ENCODE measurements at regions not wholly inside any gene's neighbourhood (a gene's known extent, or its start where the extent isn't known, plus 50 kb on each side); places are given as distances from the start of the nearest gene placed in this dataset.
A peak's percentile ranks its signal among the peaks of the same experiment; 100 is the strongest.

DNA sequence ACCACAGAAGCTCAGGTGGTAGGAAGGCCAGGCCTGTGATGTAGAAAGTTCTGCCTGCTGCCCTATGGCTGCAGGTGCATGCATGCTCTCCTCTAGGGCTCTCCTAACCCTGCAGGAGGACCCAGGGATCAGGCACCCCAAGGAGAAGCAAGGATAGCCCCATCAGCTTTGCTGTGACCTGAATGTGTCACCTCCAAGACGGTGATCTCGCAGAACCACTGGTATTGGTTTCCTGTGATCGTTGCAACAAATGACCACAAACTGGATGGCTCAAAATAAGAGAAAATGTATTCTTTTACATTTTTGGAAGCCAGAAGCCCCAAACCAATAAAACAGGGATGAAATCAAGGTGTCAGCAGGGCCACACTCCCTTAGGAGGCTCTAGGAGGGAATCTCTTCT is 327.3 kb downstream of the BCL11A start:
- Histone ChIP-seq H3K27ac (replicated peaks) (no peak overlapping the region), H3K4me3 (replicated peaks; ENCODE audit: insufficient read depth, low read length) (no peak overlapping the region)
- TF ChIP-seq SPI1 (IDR thresholded peaks at IDR 0.05; ENCODE audit: borderline replicate concordance, low read depth) (no peak), POLR2AphosphoS5 (IDR thresholded peaks at IDR 0.05; ENCODE audit: low read depth) (no peak), GABPA (IDR thresholded peaks at IDR 0.05; ENCODE audit: low read depth) (no peak)
- TF ChIP-seq, protein P1, sequence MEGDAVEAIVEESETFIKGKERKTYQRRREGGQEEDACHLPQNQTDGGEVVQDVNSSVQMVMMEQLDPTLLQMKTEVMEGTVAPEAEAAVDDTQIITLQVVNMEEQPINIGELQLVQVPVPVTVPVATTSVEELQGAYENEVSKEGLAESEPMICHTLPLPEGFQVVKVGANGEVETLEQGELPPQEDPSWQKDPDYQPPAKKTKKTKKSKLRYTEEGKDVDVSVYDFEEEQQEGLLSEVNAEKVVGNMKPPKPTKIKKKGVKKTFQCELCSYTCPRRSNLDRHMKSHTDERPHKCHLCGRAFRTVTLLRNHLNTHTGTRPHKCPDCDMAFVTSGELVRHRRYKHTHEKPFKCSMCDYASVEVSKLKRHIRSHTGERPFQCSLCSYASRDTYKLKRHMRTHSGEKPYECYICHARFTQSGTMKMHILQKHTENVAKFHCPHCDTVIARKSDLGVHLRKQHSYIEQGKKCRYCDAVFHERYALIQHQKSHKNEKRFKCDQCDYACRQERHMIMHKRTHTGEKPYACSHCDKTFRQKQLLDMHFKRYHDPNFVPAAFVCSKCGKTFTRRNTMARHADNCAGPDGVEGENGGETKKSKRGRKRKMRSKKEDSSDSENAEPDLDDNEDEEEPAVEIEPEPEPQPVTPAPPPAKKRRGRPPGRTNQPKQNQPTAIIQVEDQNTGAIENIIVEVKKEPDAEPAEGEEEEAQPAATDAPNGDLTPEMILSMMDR (IDR thresholded peaks at IDR 0.05; ENCODE audit: insufficient read depth, low read length), result no peak
- TF ChIP-seq, protein P2, sequence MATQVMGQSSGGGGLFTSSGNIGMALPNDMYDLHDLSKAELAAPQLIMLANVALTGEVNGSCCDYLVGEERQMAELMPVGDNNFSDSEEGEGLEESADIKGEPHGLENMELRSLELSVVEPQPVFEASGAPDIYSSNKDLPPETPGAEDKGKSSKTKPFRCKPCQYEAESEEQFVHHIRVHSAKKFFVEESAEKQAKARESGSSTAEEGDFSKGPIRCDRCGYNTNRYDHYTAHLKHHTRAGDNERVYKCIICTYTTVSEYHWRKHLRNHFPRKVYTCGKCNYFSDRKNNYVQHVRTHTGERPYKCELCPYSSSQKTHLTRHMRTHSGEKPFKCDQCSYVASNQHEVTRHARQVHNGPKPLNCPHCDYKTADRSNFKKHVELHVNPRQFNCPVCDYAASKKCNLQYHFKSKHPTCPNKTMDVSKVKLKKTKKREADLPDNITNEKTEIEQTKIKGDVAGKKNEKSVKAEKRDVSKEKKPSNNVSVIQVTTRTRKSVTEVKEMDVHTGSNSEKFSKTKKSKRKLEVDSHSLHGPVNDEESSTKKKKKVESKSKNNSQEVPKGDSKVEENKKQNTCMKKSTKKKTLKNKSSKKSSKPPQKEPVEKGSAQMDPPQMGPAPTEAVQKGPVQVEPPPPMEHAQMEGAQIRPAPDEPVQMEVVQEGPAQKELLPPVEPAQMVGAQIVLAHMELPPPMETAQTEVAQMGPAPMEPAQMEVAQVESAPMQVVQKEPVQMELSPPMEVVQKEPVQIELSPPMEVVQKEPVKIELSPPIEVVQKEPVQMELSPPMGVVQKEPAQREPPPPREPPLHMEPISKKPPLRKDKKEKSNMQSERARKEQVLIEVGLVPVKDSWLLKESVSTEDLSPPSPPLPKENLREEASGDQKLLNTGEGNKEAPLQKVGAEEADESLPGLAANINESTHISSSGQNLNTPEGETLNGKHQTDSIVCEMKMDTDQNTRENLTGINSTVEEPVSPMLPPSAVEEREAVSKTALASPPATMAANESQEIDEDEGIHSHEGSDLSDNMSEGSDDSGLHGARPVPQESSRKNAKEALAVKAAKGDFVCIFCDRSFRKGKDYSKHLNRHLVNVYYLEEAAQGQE (IDR thresholded peaks at IDR 0.05; ENCODE audit: insufficient replicate concordance, low read depth), result no peak

DNA sequence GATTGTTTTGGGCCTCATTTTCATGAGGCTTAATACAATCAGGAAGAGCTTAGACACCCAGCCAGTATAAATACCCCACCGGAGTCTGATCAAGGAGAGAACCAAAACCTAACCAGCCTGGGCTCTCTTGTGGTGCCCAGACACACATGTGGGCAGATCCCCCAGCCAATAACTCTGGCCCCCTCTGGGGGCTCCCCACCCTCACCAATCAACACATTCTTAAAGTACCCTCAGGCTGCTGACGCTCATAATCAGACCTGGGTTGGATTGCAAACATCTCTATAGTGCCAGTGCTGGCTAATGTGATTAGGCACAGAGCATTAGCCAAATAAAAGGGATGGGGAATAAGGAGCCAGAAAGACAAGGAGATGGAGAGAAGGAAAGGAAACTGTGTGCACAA is 329.6 kb downstream of the BCL11A start:
- Histone ChIP-seq H3K27ac (replicated peaks) (no peak overlapping the region), H3K4me3 (replicated peaks; ENCODE audit: insufficient read depth, low read length) (no peak overlapping the region), H3K27me3 (ENCODE audit: insufficient read depth, poor library complexity, severe bottlenecking) (no peaks in the 10 kb centered on the region)
- TF ChIP-seq POLR2AphosphoS5 (IDR thresholded peaks at IDR 0.05; ENCODE audit: low read depth) (no peak), GABPA (IDR thresholded peaks at IDR 0.05; ENCODE audit: low read depth) (no peak), SPI1 (IDR thresholded peaks at IDR 0.05; ENCODE audit: borderline replicate concordance, low read depth) (no peak)
- TF ChIP-seq, protein P2 (IDR thresholded peaks at IDR 0.05; ENCODE audit: insufficient replicate concordance, low read depth), result no peak
- TF ChIP-seq, protein P1 (IDR thresholded peaks at IDR 0.05; ENCODE audit: insufficient read depth, low read length), result no peak
- no peak for DNase-seq (ENCODE audit: low read depth in 1 of 2, low spot score in 1 of 2)

More for the DNA sequence above, 327.3 kb downstream of the BCL11A start:
- no peaks in the 10 kb centered on the region for H3K27me3 ChIP-seq (ENCODE audit: insufficient read depth, poor library complexity, severe bottlenecking)
- DNase-seq (ENCODE audit: low read depth in 1 of 2, low spot score in 1 of 2), result no peak

DNA sequence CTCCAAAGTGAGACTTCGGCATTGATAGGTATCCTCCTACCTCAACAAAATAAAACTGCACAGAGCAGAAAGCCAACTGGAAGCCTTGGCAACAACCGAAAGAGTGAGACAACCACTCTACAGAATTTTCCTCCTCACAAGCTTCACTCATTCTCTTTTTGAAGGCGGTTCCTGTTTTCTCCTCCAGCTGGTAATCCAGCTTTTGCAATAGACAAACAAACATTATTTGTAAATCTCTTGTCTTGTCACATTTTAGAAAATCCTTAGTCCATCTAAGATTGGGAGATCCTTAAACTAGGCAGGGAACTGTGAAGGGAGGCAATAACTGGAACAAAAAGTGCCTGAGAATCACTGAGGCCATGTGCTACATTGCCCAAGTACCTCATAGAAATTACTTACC is 332.4 kb downstream of the BCL11A start:
- H3K27ac ChIP-seq (replicated peaks), result no peak overlapping the region
- no peak overlapping the region for H3K4me3 ChIP-seq (replicated peaks; ENCODE audit: insufficient read depth, low read length)
- no peaks in the 10 kb centered on the region for H3K27me3 ChIP-seq (ENCODE audit: insufficient read depth, poor library complexity, severe bottlenecking)
- no peak for DNase-seq (ENCODE audit: low read depth in 1 of 2, low spot score in 1 of 2)
- TF ChIP-seq SPI1 (IDR thresholded peaks at IDR 0.05; ENCODE audit: borderline replicate concordance, low read depth), result peak; percentile 54; the same call in 1 of the 2 replicates
- TF ChIP-seq, protein P2 (IDR thresholded peaks at IDR 0.05; ENCODE audit: insufficient replicate concordance, low read depth), result no peak

All from HL-60 (cell line).